Heart left ventricle (tissue), 16 donors: ENCODE measurements at regions not wholly inside any gene's neighbourhood (a gene's known extent, or its start where the extent isn't known, plus 50 kb on each side); places are given as distances from the start of the nearest gene placed in this dataset.

ENCODE experiments used
- ATAC-seq, 4 donors: fragments of 200-7000 bp; cut with Tn5 transposase; one replicate each; pipeline ENCODE4 v1.9.1; 2020 to 2022; ENCODE audit warnings: moderate library complexity in 4 of 4, mild to moderate bottlenecking in 3 of 4, moderate number of reproducible peaks in 1 of 4
- DNase-seq, 5 donors: peaks; one replicate each; pipeline ENCODE4 v3.0.0-alpha.2; 2020
- H3K27ac ChIP-seq, 12 donors: fragments of 200-600 bp; sonication (generic) in 4 of 12; one replicate each; pipeline versions ENCODE4 v1.5.0 to v1.8.0; 2016 to 2022; ENCODE audit warnings: mild to moderate bottlenecking in 2 of 12
- H3K27me3 ChIP-seq, 9 donors: fragments of 200-600 bp; sonication (generic) in 2 of 9; one replicate each; pipeline versions ENCODE4 v1.5.1 to v1.8.0; 2016 to 2022; ENCODE audit warnings: mild to moderate bottlenecking in 3 of 9
- H3K36me3 ChIP-seq, 9 donors: fragments of 200-600 bp; sonication (generic) in 2 of 9; one replicate each; pipeline versions ENCODE4 v1.5.0 to v1.8.0; 2018 to 2022; ENCODE audit warnings: mild to moderate bottlenecking in 2 of 9
- H3K4me1 ChIP-seq, 12 donors: fragments of 200-600 bp; sonication (generic) in 4 of 12; one replicate each; pipeline versions ENCODE4 v1.5.0 to v1.8.0; 2016 to 2022; ENCODE audit warnings: mild to moderate bottlenecking in 3 of 12
- H3K4me3 ChIP-seq, 12 donors: fragments of 200-600 bp; sonication (generic) in 4 of 12; one replicate each; pipeline versions ENCODE4 v1.5.0 to v1.8.0; 2017 to 2022; ENCODE audit warnings: mild to moderate bottlenecking in 9 of 12, moderate library complexity in 4 of 12
- H3K9me3 ChIP-seq, 12 donors: fragments of 200-600 bp; sonication (generic) in 4 of 12; one replicate each; pipeline versions ENCODE4 v1.5.0 to v1.8.0; 2016 to 2022; ENCODE audit warnings: mild to moderate bottlenecking in 1 of 12
- CTCF ChIP-seq, 12 donors: fragments of 200-600 bp; sonication (generic) in 4 of 12; IDR thresholded peaks; one replicate each; pipeline versions ENCODE4 v1.5.0 to v1.8.0; 2018 to 2022; ENCODE audit warnings: antibody characterized with exemption in 12 of 12, mild to moderate bottlenecking in 5 of 12
- POLR2A ChIP-seq, 2 donors: fragments of 450-650 bp; IDR thresholded peaks; one replicate each; pipeline ENCODE4 v1.6.1; 2017; ENCODE audit warnings: antibody characterized with exemption in 2 of 2, mild to moderate bottlenecking in 2 of 2, moderate library complexity in 2 of 2
- WGBS, 4 donors: extraction: QIAGEN DNeasy Blood & Tissue Kit in 2 of 4; methylation state at CpG; one replicate each; pipeline versions ENCODE4 v1.1.5 to v1.1.7; 2013 to 2018; 5-methylcytosine and 5-hydroxymethylcytosine counted together
- intact Hi-C, 10 donors: fragments of 100-400 bp; cut with DNase I; formaldehyde crosslinking; loops; one replicate each; pipeline versions ENCODE4 v1.11.1 to v1.14.2; 2022
- donor health status: ischemic (EF 13 %, LVEDD 7.1; RV severe dilation, severe dysfunction).
- donor health status: healthy with polysubstance abuse.
- donor health status: DM: no; HTN: yes; CAD: no.
- donor health status: DM: no; HTN: no; CAD: no.
- donor health status: ischemic (EF 25% LVEDD 6.9; RV normal size, moderate dysfunction).
- donor health status: ischemic (EF 25% LVEDD 5.7; RV mildly dilated, moderate dysfunction).
- donor health status: healthy.
- donor health status: DM: yes; HTN: yes; CAD: no.
- donor health status: ischemic (EF 35%, LVEDD 5.7; RV mildly dilated, moderate dysfunction).
- donor health status: nonischemic (EF 11% LVEDD 7.7; RV severe dilation, severe dysfunction).
- donor health status: DM: yes; HTN: yes; CAD: no.
- donor health status: PGD.
- donor health status: ischemic (EF 29% LVEDD 5.4; RV normal size, mild dysfunction).
- donor health status: nonischemic (EF 23%, LVEDD 6.1; RV moderate dilation, normal function).

DNA sequence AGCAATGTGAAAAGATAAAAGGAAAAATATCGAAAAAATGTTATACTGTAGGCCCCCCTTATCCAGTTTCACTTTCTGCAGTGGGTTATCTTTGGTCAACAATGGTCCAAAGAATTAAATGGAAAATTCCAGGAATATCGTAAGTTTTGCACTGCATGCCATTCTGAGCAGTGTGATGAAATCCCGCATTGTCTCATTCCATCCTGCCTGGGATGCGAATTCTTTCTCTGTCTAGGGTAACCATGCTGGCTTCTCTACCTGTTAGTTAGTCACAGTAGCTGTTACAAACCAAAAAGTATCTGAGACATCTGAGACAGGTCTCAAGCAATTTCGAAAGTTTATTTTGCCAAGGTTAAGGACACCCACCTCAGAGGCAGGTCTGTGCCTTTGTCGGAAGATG, 170.3 kb downstream of the COX18 start:
- TF ChIP-seq CTCF (IDR thresholded peaks at IDR 0.05) (no peak), POLR2A (IDR thresholded peaks at IDR 0.05) (no peak)
- Histone ChIP-seq H3K27me3 (no peaks in the 10 kb centered on the region), H3K4me3 (no peak overlapping the region), H3K36me3 (no peaks in the 10 kb centered on the region), H3K27ac (no peak overlapping the region), H3K9me3 (no peaks in the 10 kb centered on the region), H3K4me1 (peaks cover 0 to 15% (median 5%) of the 10 kb centered on the region in 12 donors)
- intact Hi-C loops: no loop called here
- DNase-seq: no peak
- 69 to 82% (median 79%) methylated on average over 6 of the region's 6 CpGs for WGBS, 4 donors
- no peak for ATAC-seq

GRCh38 chr4:72896515-72896914, 173.0 kb downstream of the COX18 start:
- peak; percentile 82 to 95 (median 90) for ATAC-seq
- peak overlapping the region in 4 of 12 donors; percentile 1 to 75 (median 52) for H3K27ac ChIP-seq
- no peak overlapping the region for H3K4me3 ChIP-seq
- DNase-seq: no peak
- 53 to 69% (median 61%) methylated on average over 3 of the region's 3 CpGs for WGBS, 4 donors
- no peak for TF ChIP-seq POLR2A (IDR thresholded peaks at IDR 0.05)
- no peak for TF ChIP-seq CTCF (IDR thresholded peaks at IDR 0.05)
- H3K36me3 ChIP-seq: no peaks in the 10 kb centered on the region
- intact Hi-C loops: no loop called here
- peaks cover 0 to 26% (median 6%) of the 10 kb centered on the region in 12 donors for H3K4me1 ChIP-seq
- H3K27me3 ChIP-seq: no peaks in the 10 kb centered on the region
- no peaks in the 10 kb centered on the region for H3K9me3 ChIP-seq

DNA sequence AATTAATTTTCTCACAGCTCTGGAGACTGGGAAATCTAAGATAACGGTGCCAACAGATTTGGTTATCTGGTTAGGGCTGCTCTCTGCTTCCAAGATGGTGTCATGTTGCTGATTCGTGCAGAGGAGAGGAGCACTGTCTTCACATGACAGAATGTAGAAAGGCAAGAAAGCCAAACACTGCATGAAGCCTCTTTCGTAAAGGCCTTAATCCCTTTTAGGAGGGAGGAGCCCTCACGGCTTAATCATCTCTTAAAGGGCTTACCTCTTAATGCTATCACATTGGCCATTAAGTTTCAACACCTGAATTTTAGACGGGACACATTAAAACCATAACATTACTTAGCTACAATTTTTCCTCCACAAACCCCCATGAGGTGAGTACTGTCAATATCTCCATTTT, 174.1 kb downstream of the COX18 start:
- H3K36me3 ChIP-seq: no peaks in the 10 kb centered on the region
- no peaks in the 10 kb centered on the region for H3K27me3 ChIP-seq
- DNase-seq (no peak), ATAC-seq (no peak)
- H3K9me3 ChIP-seq: no peaks in the 10 kb centered on the region
- TF ChIP-seq CTCF (IDR thresholded peaks at IDR 0.05) (no peak), POLR2A (IDR thresholded peaks at IDR 0.05) (no peak)
- no peak overlapping the region for H3K4me3 ChIP-seq
- intact Hi-C loops: no loop called here
- WGBS, 4 donors: 37 to 49% (median 45%) methylated on average over 5 of the region's 5 CpGs
- H3K27ac ChIP-seq: peak overlapping the region in 3 of 12 donors; percentile 50 to 75 (median 61)
- peaks cover 0 to 26% (median 6%) of the 10 kb centered on the region in 12 donors for H3K4me1 ChIP-seq

DNA sequence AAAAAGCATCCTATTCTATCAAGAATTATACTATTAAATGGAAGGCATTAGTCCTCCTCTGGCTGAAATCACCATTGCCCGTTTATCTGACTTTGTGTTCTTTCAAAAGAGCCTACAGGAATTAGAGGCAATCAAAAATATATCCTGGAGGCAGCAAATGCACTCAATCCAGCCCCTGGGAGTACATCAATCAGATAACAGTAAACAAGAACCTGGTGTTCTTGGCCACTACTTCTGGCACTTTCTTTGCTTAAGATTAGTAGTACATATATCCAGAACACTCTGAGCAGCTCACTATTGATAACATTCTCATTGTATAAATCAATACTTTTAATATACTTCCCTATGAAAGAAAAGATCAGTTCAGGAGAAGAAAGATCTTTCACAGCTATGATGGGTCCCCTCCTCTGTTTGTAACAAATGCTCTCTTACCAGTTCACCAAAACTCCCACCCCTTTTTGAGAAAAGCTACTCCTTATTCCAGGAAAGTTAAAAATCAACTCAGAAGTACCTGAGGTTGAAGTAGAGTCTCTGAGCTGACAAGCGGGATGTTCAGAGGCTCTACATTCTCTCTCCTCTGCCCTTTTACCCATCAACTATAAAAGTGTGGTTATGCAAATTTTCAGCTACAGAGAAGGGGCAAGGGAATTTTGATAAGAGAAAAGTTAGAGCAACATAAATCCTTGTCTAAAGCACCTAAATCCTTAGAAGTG, 176.0 kb downstream of the COX18 start:
- intact Hi-C loops: no loop called here
- H3K27ac ChIP-seq: peak overlapping the region in 3 of 12 donors; percentile 14 to 52 (median 48)

More for the DNA sequence above, 176.0 kb downstream of the COX18 start:
- ATAC-seq: peak in 2 of 4 donors; percentile 34 to 40
- Histone ChIP-seq H3K9me3 (no peaks in the 10 kb centered on the region), H3K36me3 (no peaks in the 10 kb centered on the region), H3K27me3 (no peaks in the 10 kb centered on the region), H3K4me1 (peaks cover 0 to 26% (median 6%) of the 10 kb centered on the region in 12 donors), H3K4me3 (no peak overlapping the region)
- no peak for DNase-seq
- TF ChIP-seq POLR2A (IDR thresholded peaks at IDR 0.05): no peak
- TF ChIP-seq CTCF (IDR thresholded peaks at IDR 0.05): no peak
- 61 to 75% (median 72%) methylated on average over 2 of the region's 2 CpGs for WGBS, 4 donors
